ENCODE measurements at regions not wholly inside any gene's neighbourhood (a gene's known extent, or its start where the extent isn't known, plus 50 kb on each side); places are given as distances from the start of the nearest gene placed in this dataset.

GRCh38 chr18:54765636-54766375 lies 62.5 kb upstream of the RAB27B start:
- Histone ChIP-seq H4K91ac (replicated peaks; ENCODE audit: insufficient read length, low read length) (no peak overlapping the region), H3K23me2 (ENCODE audit: low read depth, low read length) (no peaks in the 10 kb centered on the region; the same call in 1 of the 2 replicates), H2BK12ac (ENCODE audit: low read depth, low read length) (no peak overlapping the region), H3K27ac (ENCODE audit: low read depth, low read length) (no peak overlapping the region), H4K20me1 (replicated peaks in 1 of 2; ENCODE audit: control insufficient read depth in 1 of 2, insufficient read depth in 2 of 2, low read length in 2 of 2) (no peaks in the 10 kb centered on the region), H3K14ac (ENCODE audit: insufficient read length) (no peak overlapping the region), H3K4ac (replicated peaks; ENCODE audit: insufficient read length, low read depth, low read length) (no peak overlapping the region), H3K9ac (replicated peaks in 1 of 4; ENCODE audit: extremely low read depth in 1 of 4, low read depth in 3 of 4, low read length in 3 of 4) (no peak overlapping the region), H2BK15ac (ENCODE audit: low read length) (no peak overlapping the region), H3K56ac (replicated peaks; ENCODE audit: insufficient read length, low read depth, low read length) (no peak overlapping the region), H3K4me3 (ENCODE audit: extremely low read depth in 1 of 4, insufficient read depth in 2 of 4, low read depth in 3 of 4, low read length in 4 of 4) (no peak overlapping the region), H3K18ac (ENCODE audit: extremely low read depth, low read length) (no peak overlapping the region), H3K4me1 (replicated peaks in 1 of 4; ENCODE audit: control insufficient read depth in 3 of 4, insufficient read depth in 4 of 4, low read length in 3 of 4) (peaks cover 2 to 4% (median 3%) of the 10 kb centered on the region in 4 experiments; a peak in 2 of 7 replicates), H3K79me2 (ENCODE audit: control insufficient read depth in 1 of 2, insufficient read depth in 2 of 2, low read length in 2 of 2) (no peaks in the 10 kb centered on the region), H4K8ac (ENCODE audit: extremely low read depth, insufficient read depth, low read length) (no peak overlapping the region), H3K23ac (ENCODE audit: insufficient read length) (no peak overlapping the region), H3K4me2 (ENCODE audit: insufficient read depth in 1 of 2, low read depth in 2 of 2, low read length in 2 of 2) (no peak overlapping the region), H3K36me3 (ENCODE audit: control insufficient read depth in 2 of 4, insufficient read depth in 4 of 4, low read length in 3 of 4) (no peaks in the 10 kb centered on the region), H2BK120ac (replicated peaks; ENCODE audit: low read depth, low read length) (no peak overlapping the region), H4K5ac (ENCODE audit: insufficient read length, low read depth, low read length) (peak overlapping the region; percentile 21), H3K9me3 (ENCODE audit: insufficient read depth in 2 of 2, low read depth in 1 of 2, low read length in 1 of 2) (no peaks in the 10 kb centered on the region), H3K27me3 (replicated peaks in 1 of 4; ENCODE audit: control insufficient read depth in 3 of 4, extremely low read depth in 1 of 4, insufficient read depth in 3 of 4, low read length in 3 of 4) (no peaks in the 10 kb centered on the region), H2BK5ac (ENCODE audit: low read depth, low read length) (no peak overlapping the region), H2BK20ac (ENCODE audit: low read length) (no peak overlapping the region), H3K79me1 (ENCODE audit: low read depth, low read length) (no peaks in the 10 kb centered on the region), H2AK5ac (ENCODE audit: low read depth, low read length) (no peak overlapping the region), H2AFZ (ENCODE audit: low read length) (no peak overlapping the region)
- FAIRE-seq: no peak
- 84% methylated on average over 3 of the region's 3 CpGs; no CpG with 5 or more reads in 1 of the 2 experiments for WGBS, 2 experiments (ENCODE audit: extremely low coverage in 1 of 2, insufficient coverage in 1 of 2, insufficient read length in 1 of 2, insufficient replicate concordance in 2 of 2, low coverage in 1 of 2, low lambda C conversion rate in 2 of 2, missing lambda C conversion rate in 1 of 2)
- ChIA-PET POLR2A (ENCODE audit: partially characterized antibody) (no interaction called here), CTCF (ENCODE audit: partially characterized antibody) (no interaction called here)
- DNase-seq (ENCODE audit: low read depth in 1 of 2, low spot score in 2 of 2): no peak
- TF ChIP-seq SIN3A (conservative IDR thresholded peaks at IDR 0.05 in 1 of 2, IDR thresholded peaks at IDR 0.05 in 1 of 2; ENCODE audit: low read depth in 1 of 2, low read length in 2 of 2): no peak
- no peak for TF ChIP-seq RFX5 (IDR thresholded peaks at IDR 0.05; ENCODE audit: borderline replicate concordance, low read depth, low read length)
- TF ChIP-seq PHF8 (conservative IDR thresholded peaks at IDR 0.05; ENCODE audit: low read depth, low read length): no peak
- no peak for TF ChIP-seq POU5F1 (IDR thresholded peaks at IDR 0.05; ENCODE audit: low read depth, low read length)
- no peak for TF ChIP-seq CREB1 (IDR thresholded peaks at IDR 0.05)
- no peak for TF ChIP-seq NANOG (IDR thresholded peaks at IDR 0.05; ENCODE audit: insufficient read depth, low read depth, low read length, poor library complexity, severe bottlenecking)
- TF ChIP-seq EGR1 (IDR thresholded peaks at IDR 0.05; ENCODE audit: borderline replicate concordance, low read depth, low read length): no peak
- TF ChIP-seq RNF2 (IDR thresholded peaks at IDR 0.05; ENCODE audit: borderline replicate concordance, low read depth, low read length, missing control alignments, poor library complexity, severe bottlenecking): no peak
- TF ChIP-seq YY1 (IDR thresholded peaks at IDR 0.05; ENCODE audit: low read depth, low read length): no peak
- TF ChIP-seq, protein P1, sequence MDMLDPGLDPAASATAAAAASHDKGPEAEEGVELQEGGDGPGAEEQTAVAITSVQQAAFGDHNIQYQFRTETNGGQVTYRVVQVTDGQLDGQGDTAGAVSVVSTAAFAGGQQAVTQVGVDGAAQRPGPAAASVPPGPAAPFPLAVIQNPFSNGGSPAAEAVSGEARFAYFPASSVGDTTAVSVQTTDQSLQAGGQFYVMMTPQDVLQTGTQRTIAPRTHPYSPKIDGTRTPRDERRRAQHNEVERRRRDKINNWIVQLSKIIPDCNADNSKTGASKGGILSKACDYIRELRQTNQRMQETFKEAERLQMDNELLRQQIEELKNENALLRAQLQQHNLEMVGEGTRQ (IDR thresholded peaks at IDR 0.05; ENCODE audit: low read length): no peak
- no peak for TF ChIP-seq SIX5 (IDR thresholded peaks at IDR 0.05; ENCODE audit: low read depth, low read length)

All from H1 (cell line).